ENCODE measurements at regions not wholly inside any gene's neighbourhood (a gene's known extent, or its start where the extent isn't known, plus 50 kb on each side); places are given as distances from the start of the nearest gene placed in this dataset.

- Mint-ChIP-seq H3K9me3 (no peaks in the 10 kb centered on the region), H3K36me3 (ENCODE audit: low read depth) (no peaks in the 10 kb centered on the region), H3K27ac (no peak overlapping the region), H3K27me3 (no peaks in the 10 kb centered on the region), H3K4me1 (ENCODE audit: low read depth) (no peaks in the 10 kb centered on the region), H3K4me3 (no peak overlapping the region)
- no peak for DNase-seq
Observed at GRCh38 chr17:77266891-77267341, 126.1 kb downstream of the SEC14L1 start.

- no peaks in the 10 kb centered on the region for H3K36me3 Mint-ChIP-seq (ENCODE audit: low read depth)
- H3K27ac Mint-ChIP-seq, result no peak overlapping the region
- no peak overlapping the region for H3K4me3 Mint-ChIP-seq
- H3K9me3 Mint-ChIP-seq, result no peaks in the 10 kb centered on the region
- no peaks in the 10 kb centered on the region for H3K27me3 Mint-ChIP-seq
- H3K4me1 Mint-ChIP-seq (ENCODE audit: low read depth), result no peaks in the 10 kb centered on the region
- DNase-seq, result no peak
Observed at GRCh38 chr17:77269696-77270681, 129.2 kb downstream of the SEC14L1 start.

GRCh38 chr17:77271411-77271810 lies 130.6 kb downstream of the SEC14L1 start:
- H3K4me3 Mint-ChIP-seq, result no peak overlapping the region
- H3K27ac Mint-ChIP-seq, result no peak overlapping the region
- no peaks in the 10 kb centered on the region for H3K4me1 Mint-ChIP-seq (ENCODE audit: low read depth)
- H3K9me3 Mint-ChIP-seq, result no peaks in the 10 kb centered on the region
- DNase-seq, result no peak
- no peaks in the 10 kb centered on the region for H3K36me3 Mint-ChIP-seq (ENCODE audit: low read depth)
- H3K27me3 Mint-ChIP-seq, result no peaks in the 10 kb centered on the region

DNA sequence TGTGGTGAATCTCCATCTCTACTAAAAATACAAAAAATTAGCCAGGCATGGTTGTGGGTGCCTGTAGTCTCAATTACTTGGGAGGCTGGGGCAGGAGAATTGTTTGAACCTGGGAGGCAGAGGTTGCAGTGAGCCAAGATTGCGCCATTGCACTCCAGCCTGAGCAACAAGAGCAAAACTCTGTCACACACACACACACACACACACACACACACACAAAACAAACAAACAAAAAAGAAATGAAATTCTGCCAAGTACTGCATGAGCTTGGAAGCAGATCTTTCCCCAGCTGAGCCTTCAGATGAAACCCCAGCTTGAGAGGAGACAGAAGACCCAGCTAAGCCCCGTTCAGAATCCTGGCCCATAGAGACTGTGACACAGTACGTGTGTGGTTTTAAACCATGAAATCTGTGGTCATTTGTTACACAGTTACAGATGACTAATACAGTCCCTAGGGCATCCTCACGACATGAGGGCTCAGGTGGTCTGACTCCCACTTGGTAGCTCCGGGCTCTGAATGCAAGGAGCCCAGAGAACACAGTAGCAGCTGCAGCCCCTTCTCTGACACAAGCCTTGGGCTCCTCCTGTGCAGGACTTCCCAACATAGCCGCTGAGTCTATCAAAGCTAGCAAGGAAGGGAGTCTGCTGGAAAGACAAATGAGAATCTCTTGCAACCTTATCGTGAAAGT lies 132.8 kb downstream of the SEC14L1 start:
- H3K4me1 Mint-ChIP-seq (ENCODE audit: low read depth), result no peaks in the 10 kb centered on the region
- H3K9me3 Mint-ChIP-seq, result no peaks in the 10 kb centered on the region
- H3K27me3 Mint-ChIP-seq, result no peaks in the 10 kb centered on the region
- no peak for DNase-seq
- no peaks in the 10 kb centered on the region for H3K36me3 Mint-ChIP-seq (ENCODE audit: low read depth)
- H3K4me3 Mint-ChIP-seq, result no peak overlapping the region
- H3K27ac Mint-ChIP-seq, result no peak overlapping the region

GRCh38 chr17:77274096-77274845 lies 133.5 kb downstream of the SEC14L1 start:
- Mint-ChIP-seq H3K9me3 (no peaks in the 10 kb centered on the region), H3K36me3 (ENCODE audit: low read depth) (no peaks in the 10 kb centered on the region), H3K27me3 (peaks cover 1% of the 10 kb centered on the region), H3K4me3 (no peak overlapping the region), H3K27ac (no peak overlapping the region), H3K4me1 (ENCODE audit: low read depth) (no peaks in the 10 kb centered on the region)
- DNase-seq, result no peak

GRCh38 chr17:77279448-77280303 lies 138.9 kb downstream of the SEC14L1 start:
- DNase-seq, result no peak
- no peak overlapping the region for H3K27ac Mint-ChIP-seq
- peak overlapping the region; percentile 72 for H3K4me3 Mint-ChIP-seq

DNA sequence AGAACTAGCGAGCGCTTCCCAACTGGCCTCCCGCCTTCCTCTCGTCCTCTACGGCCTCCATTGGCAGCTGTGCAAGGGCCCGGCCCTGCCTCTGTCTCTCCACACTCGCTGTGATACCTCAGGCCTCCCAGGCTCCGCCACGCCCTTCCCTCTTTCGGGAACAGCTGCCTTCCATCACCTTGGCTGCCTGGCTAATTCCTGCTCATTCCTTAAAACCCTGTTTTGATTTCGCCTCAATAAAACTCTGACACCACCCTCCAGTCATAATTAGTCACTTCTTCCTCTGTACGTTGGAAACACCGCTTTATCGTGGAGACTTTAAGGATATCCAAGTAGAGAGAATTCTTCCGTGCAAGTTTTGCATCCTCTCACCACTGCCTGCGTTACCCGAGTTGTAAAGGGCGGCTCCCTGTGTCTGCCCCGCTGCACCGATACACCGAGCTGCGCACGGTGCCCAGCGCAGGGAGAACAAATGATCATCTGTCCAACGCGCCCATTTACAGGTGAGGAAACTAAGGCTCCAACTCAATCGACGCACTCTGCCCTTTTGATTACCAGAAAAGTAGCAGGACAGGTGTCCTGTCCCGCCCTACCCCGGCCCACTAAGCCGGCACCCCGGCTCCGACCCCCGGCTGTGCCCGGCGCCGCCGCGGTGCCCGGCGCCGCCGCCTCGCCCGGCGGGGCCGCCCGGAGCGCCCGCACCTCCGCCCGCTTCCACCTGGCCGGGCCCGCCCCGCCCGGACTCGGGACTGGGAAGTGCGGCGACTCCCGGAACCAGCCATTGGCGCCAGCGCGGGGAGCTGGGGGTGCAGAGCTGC lies 139.7 kb downstream of the SEC14L1 start:
- Mint-ChIP-seq H3K36me3 (ENCODE audit: low read depth) (no peaks in the 10 kb centered on the region), H3K4me3 (peak overlapping the region; percentile 72), H3K9me3 (no peaks in the 10 kb centered on the region), H3K27me3 (peaks cover 32% of the 10 kb centered on the region), H3K4me1 (ENCODE audit: low read depth) (peaks cover 17% of the 10 kb centered on the region), H3K27ac (peak overlapping the region; percentile 63)
- DNase-seq, result peak; percentile 73

More at GRCh38 chr17:77279448-77280303, 138.9 kb downstream of the SEC14L1 start:
- Mint-ChIP-seq H3K36me3 (ENCODE audit: low read depth) (no peaks in the 10 kb centered on the region), H3K4me1 (ENCODE audit: low read depth) (peaks cover 17% of the 10 kb centered on the region), H3K9me3 (no peaks in the 10 kb centered on the region), H3K27me3 (peaks cover 32% of the 10 kb centered on the region)

- Mint-ChIP-seq H3K27ac (peak overlapping the region; percentile 69), H3K36me3 (ENCODE audit: low read depth) (no peaks in the 10 kb centered on the region), H3K9me3 (no peaks in the 10 kb centered on the region), H3K4me1 (ENCODE audit: low read depth) (peaks cover 18% of the 10 kb centered on the region), H3K27me3 (peaks cover 38% of the 10 kb centered on the region), H3K4me3 (peak overlapping the region; percentile 66)
- DNase-seq, result peak; percentile 69
Observed at GRCh38 chr17:77281122-77281903, 140.5 kb downstream of the SEC14L1 start.

GRCh38 chr17:77281904-77282367 lies 141.2 kb downstream of the SEC14L1 start:
- Mint-ChIP-seq H3K9me3 (no peaks in the 10 kb centered on the region), H3K36me3 (ENCODE audit: low read depth) (no peaks in the 10 kb centered on the region), H3K27ac (peak overlapping the region; percentile 69), H3K27me3 (peaks cover 38% of the 10 kb centered on the region), H3K4me3 (peak overlapping the region; percentile 66), H3K4me1 (ENCODE audit: low read depth) (peaks cover 18% of the 10 kb centered on the region)
- peak; percentile 39 for DNase-seq

GRCh38 chr17:77282524-77283515 lies 142.1 kb downstream of the SEC14L1 start:
- no peaks in the 10 kb centered on the region for H3K36me3 Mint-ChIP-seq (ENCODE audit: low read depth)
- H3K27ac Mint-ChIP-seq, result peak overlapping the region; percentile 69
- DNase-seq, result peak; percentile 39
- peaks cover 18% of the 10 kb centered on the region for H3K4me1 Mint-ChIP-seq (ENCODE audit: low read depth)
- peaks cover 38% of the 10 kb centered on the region for H3K27me3 Mint-ChIP-seq
- H3K9me3 Mint-ChIP-seq, result no peaks in the 10 kb centered on the region
- peak overlapping the region; percentile 66 for H3K4me3 Mint-ChIP-seq

- no peak for DNase-seq
- no peaks in the 10 kb centered on the region for H3K9me3 Mint-ChIP-seq
- peaks cover 18% of the 10 kb centered on the region for H3K4me1 Mint-ChIP-seq (ENCODE audit: low read depth)
- H3K4me3 Mint-ChIP-seq, result no peak overlapping the region
- no peak overlapping the region for H3K27ac Mint-ChIP-seq
- H3K27me3 Mint-ChIP-seq, result peaks cover 38% of the 10 kb centered on the region
- no peaks in the 10 kb centered on the region for H3K36me3 Mint-ChIP-seq (ENCODE audit: low read depth)
Observed at GRCh38 chr17:77284023-77284617, 143.4 kb downstream of the SEC14L1 start.

All from activated T-cell treated with anti-CD3 and anti-CD28 coated beads, Interleukin-2, amount 50 U/mL, for 24 hours (primary cell).